Endothelial cell of umbilical vein (primary cell): ENCODE measurements at regions not wholly inside any gene's neighbourhood (a gene's known extent, or its start where the extent isn't known, plus 50 kb on each side); places are given as distances from the start of the nearest gene placed in this dataset.

Source experiments
- BruUV-seq: library from RNA; stranded (reverse); fragments of 400-500 nt; replicated peaks from 2 replicates; lab custom pipeline; 2021; lab: Mats Ljungman, UMichigan
- CTCF ChIA-PET: fragments of 300-600, 350-600 bp; sonication (Branson Sonifier 250); formaldehyde crosslinking; loops from one replicate; lab custom pipeline; 2021; ENCODE audit warnings: antibody characterized with exemption, inconsistent platforms; lab: Charles Lee
- POLR2A ChIA-PET: fragments of 300-600, 350-600 bp; sonication (Branson Sonifier 250); formaldehyde crosslinking; loops from one replicate; lab custom pipeline; 2021; ENCODE audit warnings: antibody characterized with exemption, inconsistent platforms; lab: Charles Lee
- DNase-seq: peaks from one replicate; pipeline ENCODE4 v3.0.0-alpha.2; 2011; ENCODE audit warnings: low read depth, low spot score
- FAIRE-seq: peaks from 2 replicates; lab custom pipeline; 2011; peaks lifted over from hg19 to GRCh38; lab: Jason Lieb, UNC
- H2AFZ ChIP-seq: 2 replicates; pipeline ENCODE4 v1.6.0; 2012; ENCODE audit warnings: low read depth, low read length, control low read depth, inconsistent platforms
- H3K27ac ChIP-seq: 2 replicates; pipeline ENCODE4 v1.5.1; 2011; ENCODE audit warnings: low read depth, mild to moderate bottlenecking, control low read depth, low read length, moderate library complexity; ENCODE audit not compliant: insufficient read depth
- H3K27me3 ChIP-seq, 2 experiments: 2 replicates each; pipeline versions ENCODE4 v1.6.0 to v1.6.1; 2011; ENCODE audit warnings: low read length in 2 of 2, mixed read lengths in 1 of 2; ENCODE audit not compliant: control insufficient read depth in 2 of 2, insufficient read depth in 2 of 2
- H3K36me3 ChIP-seq, 2 experiments: 2 replicates in 1 of 2; 3 replicates in 1 of 2; pipeline ENCODE4 v1.5.1; 2011; ENCODE audit warnings: low read length in 2 of 2, mild to moderate bottlenecking in 1 of 2, moderate library complexity in 1 of 2; ENCODE audit not compliant: control insufficient read depth in 2 of 2, insufficient read depth in 2 of 2; ENCODE audit errors: extremely low read depth in 1 of 2
- H3K4me1 ChIP-seq: 3 replicates; pipeline ENCODE4 v1.5.1; 2011; ENCODE audit warnings: mild to moderate bottlenecking, low read length; ENCODE audit not compliant: control insufficient read depth, insufficient read depth; ENCODE audit errors: extremely low read depth
- H3K4me2 ChIP-seq: 2 replicates; pipeline ENCODE4 v1.6.1; 2011; ENCODE audit warnings: low read length, control low read depth, mixed read lengths; ENCODE audit not compliant: insufficient read depth
- H3K4me3 ChIP-seq, 3 experiments: fragments of 200-600 bp in 1 of 3; sonication (generic), shearing (Covaris generic) in 1 of 3; replicated peaks in 1 of 3; 2 replicates each; pipeline ENCODE4 v1.5.1; 2011 to 2016; ENCODE audit warnings: control low read depth in 3 of 3, low read length in 3 of 3, mild to moderate bottlenecking in 2 of 3, inconsistent platforms in 1 of 3, low read depth in 1 of 3, moderate library complexity in 1 of 3; ENCODE audit not compliant: insufficient read depth in 1 of 3
- H3K79me2 ChIP-seq: 2 replicates; pipeline ENCODE4 v1.6.0; 2012; ENCODE audit warnings: low read length, inconsistent platforms; ENCODE audit not compliant: control insufficient read depth, insufficient read depth
- H3K9ac ChIP-seq: replicated peaks from 2 replicates; pipeline ENCODE3; 2011; ENCODE audit warnings: low read length, control low read depth; ENCODE audit not compliant: insufficient read depth; ENCODE audit errors: extremely low read depth
- H3K9me1 ChIP-seq: replicated peaks from 3 replicates; pipeline ENCODE4 v1.6.0; 2011; ENCODE audit warnings: mild to moderate bottlenecking, low read length; ENCODE audit not compliant: control insufficient read depth, insufficient read depth; ENCODE audit errors: extremely low read depth
- H3K9me3 ChIP-seq: replicated peaks from 2 replicates; pipeline ENCODE4 v1.5.1; 2012; ENCODE audit warnings: low read length, inconsistent platforms; ENCODE audit not compliant: control insufficient read depth, insufficient read depth
- H4K20me1 ChIP-seq: replicated peaks from 2 replicates; pipeline ENCODE3; 2011; ENCODE audit warnings: mild to moderate bottlenecking, low read length; ENCODE audit not compliant: control insufficient read depth, insufficient read depth; ENCODE audit errors: extremely low read depth
- EZH2 ChIP-seq: IDR thresholded peaks from 2 replicates; pipeline ENCODE4 v1.6.1; 2012; ENCODE audit warnings: borderline replicate concordance, low read depth, mild to moderate bottlenecking, moderate library complexity, low read length, inconsistent platforms; ENCODE audit not compliant: severe bottlenecking
- FOS ChIP-seq: IDR thresholded peaks from 2 replicates; pipeline ENCODE4 v1.6.1; 2011; ENCODE audit warnings: mild to moderate bottlenecking, low read length, moderate library complexity, borderline replicate concordance; ENCODE audit not compliant: insufficient read depth
- GATA2 ChIP-seq: IDR thresholded peaks from 2 replicates; pipeline ENCODE4 v1.7.0; 2011; ENCODE audit warnings: low read depth, mild to moderate bottlenecking, moderate library complexity, mixed read lengths, low read length; ENCODE audit not compliant: insufficient read length, insufficient read depth
- JUN ChIP-seq: IDR thresholded peaks from 2 replicates; pipeline ENCODE4 v1.6.1; 2011; ENCODE audit warnings: borderline replicate concordance, low read depth; ENCODE audit not compliant: insufficient read length, insufficient read depth
- MYC ChIP-seq: IDR thresholded peaks from one replicate; pipeline ENCODE4 v1.6.1; 2011; ENCODE audit warnings: mild to moderate bottlenecking, low read depth, low read length
- POLR2A ChIP-seq: IDR thresholded peaks from 2 replicates; pipeline ENCODE4 v1.6.1; 2012; ENCODE audit warnings: low read depth, mild to moderate bottlenecking, control low read depth, low read length
- POLR2AphosphoS5 ChIP-seq: IDR thresholded peaks from 2 replicates; pipeline ENCODE4 v1.6.1; 2012; ENCODE audit warnings: low read depth, mild to moderate bottlenecking, control low read depth, low read length, moderate library complexity; ENCODE audit not compliant: insufficient read depth
- dilution Hi-C: fragments of 300-500 bp; cut with MboI; formaldehyde crosslinking; loops from one replicate; pipeline ENCODE4 v1.15.0; 2019; ENCODE audit warnings: low sequenced_read_pairs; ENCODE audit not compliant: extremely low pct_ligation_motif_present
- intact Hi-C: fragments of 100-400 bp; cut with micrococcal nuclease; formaldehyde crosslinking; loops from one replicate; pipeline ENCODE4 v1.10.0; 2022
- TF ChIP-seq, protein P1 (sequence below), 2 donors: IDR thresholded peaks; 1 replicate in 1 of 2; 2 replicates in 1 of 2; pipeline ENCODE4 v1.5.1; 2011; ENCODE audit warnings: low read length in 2 of 2, mild to moderate bottlenecking in 2 of 2, moderate library complexity in 2 of 2, control low read depth in 1 of 2, inconsistent platforms in 1 of 2, low read depth in 1 of 2; ENCODE audit not compliant: insufficient read depth in 1 of 2; ENCODE audit errors: extremely low read depth in 1 of 2
- TF ChIP-seq, protein P2 (sequence below): IDR thresholded peaks from 2 replicates; pipeline ENCODE4 v1.6.1; 2011; ENCODE audit not compliant: insufficient read depth, insufficient read length

DNA sequence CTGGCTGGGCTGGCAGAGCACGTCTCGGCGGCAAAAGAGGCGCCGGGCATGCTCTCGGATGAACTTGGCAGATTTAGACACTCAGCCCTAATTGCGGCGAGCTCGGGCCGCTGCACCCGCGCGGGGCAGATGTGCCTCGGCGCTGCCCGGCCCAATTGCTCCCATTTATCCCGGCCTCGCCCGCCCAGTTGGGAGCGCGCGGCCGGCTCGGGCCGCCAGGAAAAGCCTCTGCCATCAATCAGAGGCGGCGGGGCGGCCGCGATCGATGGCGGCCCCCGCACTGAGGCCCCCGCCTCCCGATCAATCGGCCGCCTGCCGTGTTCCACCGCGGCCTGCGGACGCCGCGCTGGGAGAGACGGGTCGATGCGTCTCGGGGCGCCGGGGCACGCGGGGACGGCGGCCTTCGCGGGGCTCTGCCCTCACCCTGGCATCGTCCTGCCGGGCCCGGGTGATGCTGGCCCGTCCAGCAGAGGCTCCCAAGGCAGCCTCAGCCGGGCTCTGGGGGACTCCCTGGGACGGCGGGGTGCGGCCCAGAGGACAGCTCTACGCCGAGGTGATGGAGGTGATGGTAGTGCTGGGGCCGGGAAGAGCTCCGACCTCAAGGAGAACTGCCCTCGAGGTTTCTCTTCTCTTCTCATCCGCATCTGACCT is 200.9 kb upstream of the N4BP1 start:
- Histone ChIP-seq H2AFZ (no peak overlapping the region), H3K27ac (no peak overlapping the region), H3K36me3 (no peaks in the 10 kb centered on the region), H3K79me2 (no peaks in the 10 kb centered on the region), H3K4me1 (no peaks in the 10 kb centered on the region), H4K20me1 (no peaks in the 10 kb centered on the region), H3K9ac (no peak overlapping the region), H3K9me3 (no peaks in the 10 kb centered on the region), H3K4me2 (no peak overlapping the region), H3K4me3 (no peak overlapping the region), H3K9me1 (no peaks in the 10 kb centered on the region), H3K27me3 (no peaks in the 10 kb centered on the region)
- intact Hi-C loops = no loop called here
- ChIA-PET POLR2A (no interaction called here), CTCF (no interaction called here)
- TF ChIP-seq POLR2AphosphoS5 = no peak
- no peak for TF ChIP-seq MYC
- TF ChIP-seq POLR2A = no peak
- no peak for TF ChIP-seq FOS
- TF ChIP-seq GATA2 = no peak
- TF ChIP-seq, protein P1, sequence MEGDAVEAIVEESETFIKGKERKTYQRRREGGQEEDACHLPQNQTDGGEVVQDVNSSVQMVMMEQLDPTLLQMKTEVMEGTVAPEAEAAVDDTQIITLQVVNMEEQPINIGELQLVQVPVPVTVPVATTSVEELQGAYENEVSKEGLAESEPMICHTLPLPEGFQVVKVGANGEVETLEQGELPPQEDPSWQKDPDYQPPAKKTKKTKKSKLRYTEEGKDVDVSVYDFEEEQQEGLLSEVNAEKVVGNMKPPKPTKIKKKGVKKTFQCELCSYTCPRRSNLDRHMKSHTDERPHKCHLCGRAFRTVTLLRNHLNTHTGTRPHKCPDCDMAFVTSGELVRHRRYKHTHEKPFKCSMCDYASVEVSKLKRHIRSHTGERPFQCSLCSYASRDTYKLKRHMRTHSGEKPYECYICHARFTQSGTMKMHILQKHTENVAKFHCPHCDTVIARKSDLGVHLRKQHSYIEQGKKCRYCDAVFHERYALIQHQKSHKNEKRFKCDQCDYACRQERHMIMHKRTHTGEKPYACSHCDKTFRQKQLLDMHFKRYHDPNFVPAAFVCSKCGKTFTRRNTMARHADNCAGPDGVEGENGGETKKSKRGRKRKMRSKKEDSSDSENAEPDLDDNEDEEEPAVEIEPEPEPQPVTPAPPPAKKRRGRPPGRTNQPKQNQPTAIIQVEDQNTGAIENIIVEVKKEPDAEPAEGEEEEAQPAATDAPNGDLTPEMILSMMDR (IDR thresholded peaks at IDR 0.05; ENCODE audit: extremely low read depth in 1 of 2, insufficient read depth in 1 of 2, low read depth in 1 of 2, low read length in 2 of 2) = no peak
- TF ChIP-seq JUN = no peak
- TF ChIP-seq, protein P2, sequence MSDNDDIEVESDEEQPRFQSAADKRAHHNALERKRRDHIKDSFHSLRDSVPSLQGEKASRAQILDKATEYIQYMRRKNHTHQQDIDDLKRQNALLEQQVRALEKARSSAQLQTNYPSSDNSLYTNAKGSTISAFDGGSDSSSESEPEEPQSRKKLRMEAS = no peak
- TF ChIP-seq EZH2 = no peak
- BruUV-seq = no TSS peak
- no peak for DNase-seq
- no peak for FAIRE-seq
- dilution Hi-C loops = no loop called here
